HFF-Myc (cell line): ENCODE measurements at regions not wholly inside any gene's neighbourhood (a gene's known extent, or its start where the extent isn't known, plus 50 kb on each side); places are given as distances from the start of the nearest gene placed in this dataset.

Source experiments
- DNase-seq: peaks from one replicate; pipeline ENCODE4 v3.0.0-alpha.2; 2011; ENCODE audit warnings: low read depth; ENCODE audit errors: extremely low read depth
- H3K4me3 ChIP-seq: replicated peaks from 2 replicates; pipeline ENCODE4 v1.5.1; 2011; ENCODE audit warnings: low read depth, mild to moderate bottlenecking, control low read depth, low read length
- CTCF ChIP-seq: IDR thresholded peaks from 2 replicates; pipeline ENCODE4 v1.5.1; 2012; ENCODE audit warnings: mild to moderate bottlenecking, low read depth, low read length, control low read depth; ENCODE audit errors: missing control alignments

- no peak for TF ChIP-seq CTCF
- DNase-seq, result no peak
- no peak overlapping the region for H3K4me3 ChIP-seq
These were observed 645.7 kb upstream of the PTBP2 start for GRCh38 chr1:96075704-96076455.

GRCh38 chr1:96076589-96076988 is 645.0 kb upstream of the PTBP2 start:
- no peak for DNase-seq
- H3K4me3 ChIP-seq, result no peak overlapping the region
- TF ChIP-seq CTCF, result no peak

- no peak overlapping the region for H3K4me3 ChIP-seq
- no peak for DNase-seq
- TF ChIP-seq CTCF, result no peak
These were observed 642.0 kb upstream of the PTBP2 start for GRCh38 chr1:96079581-96079980.

GRCh38 chr1:96080925-96081324 is 640.7 kb upstream of the PTBP2 start:
- peak; percentile 18 for TF ChIP-seq CTCF
- DNase-seq, result no peak

GRCh38 chr1:96087719-96088118 is 633.9 kb upstream of the PTBP2 start:
- no peak for TF ChIP-seq CTCF
- no peak for DNase-seq
- no peak overlapping the region for H3K4me3 ChIP-seq

More at GRCh38 chr1:96080925-96081324, 640.7 kb upstream of the PTBP2 start:
- no peak overlapping the region for H3K4me3 ChIP-seq

GRCh38 chr1:96090134-96090533 is 631.5 kb upstream of the PTBP2 start:
- no peak for TF ChIP-seq CTCF

More at GRCh38 chr1:96090134-96090533, 631.5 kb upstream of the PTBP2 start:
- no peak overlapping the region for H3K4me3 ChIP-seq
- DNase-seq, result no peak
